NCI-H2227 (cell line): ENCODE measurements at regions not wholly inside any gene's neighbourhood (a gene's known extent, or its start where the extent isn't known, plus 50 kb on each side); places are given as distances from the start of the nearest gene placed in this dataset.

Source experiments
- DNase-seq: peaks from one replicate; lab custom pipeline; 2025; ENCODE audit not compliant: unreplicated experiment; lab: John Stamatoyannopoulos, UW

DNA sequence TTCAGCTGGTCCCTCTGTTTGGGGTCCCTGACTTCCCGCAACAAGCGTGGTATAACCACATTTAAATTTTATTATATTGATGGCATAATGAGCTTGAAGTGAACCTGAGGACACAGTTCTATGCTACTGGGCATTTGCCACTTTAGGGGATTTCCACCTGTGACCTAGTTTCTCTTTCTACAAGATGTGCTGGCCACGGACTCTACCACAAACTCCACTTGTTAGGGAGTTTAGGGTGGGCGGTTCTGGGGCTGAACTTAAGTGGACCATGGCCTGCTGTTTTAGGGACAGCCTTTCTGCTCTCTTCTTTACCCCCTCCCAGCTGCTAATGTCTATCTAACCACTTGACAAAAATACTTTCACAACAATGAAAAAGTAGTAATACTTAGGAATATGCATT lies 1199.1 kb downstream of the SI start:
- no peak for DNase-seq

- no peak for DNase-seq
Measured at GRCh38 chr3:163878396-163878795, 1199.9 kb downstream of the SI start.

DNA sequence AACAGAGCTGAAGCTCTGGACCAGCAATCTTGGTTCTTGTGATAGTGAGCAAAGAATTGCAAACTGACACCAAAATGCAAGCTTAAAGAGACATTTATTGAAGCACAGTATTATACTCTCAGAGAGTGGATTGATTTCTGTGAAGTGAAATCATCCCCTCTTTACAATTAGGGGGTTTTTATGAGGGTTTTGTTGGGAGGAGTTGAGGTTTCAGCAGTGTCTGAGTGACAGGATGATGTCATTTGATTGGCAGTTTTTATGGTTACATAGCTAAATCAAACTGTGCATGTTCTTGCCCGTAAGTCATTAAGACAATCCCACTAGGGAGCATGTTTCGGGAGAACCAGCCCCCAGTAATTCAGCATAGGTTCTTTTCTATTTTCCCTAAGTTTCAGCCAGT lies 1200.5 kb downstream of the SI start:
- no peak for DNase-seq

- no peak for DNase-seq
Measured at GRCh38 chr3:163863146-163863545, 1215.2 kb downstream of the SI start.

- DNase-seq: no peak
Measured at GRCh38 chr3:163852233-163852632, 1226.1 kb downstream of the SI start.

GRCh38 chr3:163838769-163839168 lies 1239.5 kb downstream of the SI start:
- DNase-seq: no peak

DNA sequence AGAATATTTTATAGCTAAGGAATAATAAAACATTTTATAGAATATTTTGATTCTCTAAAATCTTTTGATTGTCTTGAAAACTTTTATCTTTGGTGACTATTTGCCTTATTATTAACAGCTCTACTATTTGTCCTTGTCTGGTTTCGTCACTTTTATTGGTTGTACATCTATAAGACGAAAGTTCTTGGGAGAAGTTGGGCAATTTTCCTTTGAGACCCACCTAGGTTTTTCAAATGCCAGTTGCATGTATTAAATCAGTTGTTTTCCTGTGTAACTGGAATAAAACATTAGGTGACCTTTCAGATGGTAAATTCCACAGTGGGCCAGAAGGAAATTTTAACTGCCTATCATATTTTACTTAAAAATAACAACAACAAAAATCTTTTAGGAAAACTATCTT lies 1245.7 kb downstream of the SI start:
- no peak for DNase-seq

- DNase-seq: no peak
Measured at GRCh38 chr3:163821841-163822240, 1256.5 kb downstream of the SI start.

GRCh38 chr3:163817015-163817414 lies 1261.3 kb downstream of the SI start:
- no peak for DNase-seq

GRCh38 chr3:163813935-163814334 lies 1264.4 kb downstream of the SI start:
- no peak for DNase-seq

GRCh38 chr3:163812006-163812405 lies 1266.3 kb downstream of the SI start:
- no peak for DNase-seq

GRCh38 chr3:163809540-163809993 lies 1268.7 kb downstream of the SI start:
- no peak for DNase-seq

GRCh38 chr3:163786416-163786815 lies 1291.9 kb downstream of the SI start:
- no peak for DNase-seq

DNA sequence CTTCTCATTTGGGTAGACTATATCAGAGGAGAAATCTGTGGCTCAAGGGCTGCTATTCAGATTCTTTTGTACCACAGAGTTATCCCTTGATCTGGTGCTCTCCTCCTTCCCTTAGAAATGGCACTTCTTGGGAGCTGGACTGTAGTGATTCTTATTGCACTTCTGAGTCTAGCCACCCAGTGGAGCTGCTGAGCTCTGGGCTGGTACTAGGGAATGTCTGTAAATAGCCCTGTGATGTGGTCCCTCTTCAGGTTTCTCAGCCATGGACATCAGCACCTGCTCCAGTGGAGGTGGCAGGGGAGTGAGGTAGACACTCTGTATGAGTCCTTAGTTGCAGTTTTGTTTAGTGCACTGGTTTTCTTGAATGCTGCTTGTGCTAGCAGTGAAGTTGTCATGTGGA lies 1292.6 kb downstream of the SI start:
- no peak for DNase-seq

DNA sequence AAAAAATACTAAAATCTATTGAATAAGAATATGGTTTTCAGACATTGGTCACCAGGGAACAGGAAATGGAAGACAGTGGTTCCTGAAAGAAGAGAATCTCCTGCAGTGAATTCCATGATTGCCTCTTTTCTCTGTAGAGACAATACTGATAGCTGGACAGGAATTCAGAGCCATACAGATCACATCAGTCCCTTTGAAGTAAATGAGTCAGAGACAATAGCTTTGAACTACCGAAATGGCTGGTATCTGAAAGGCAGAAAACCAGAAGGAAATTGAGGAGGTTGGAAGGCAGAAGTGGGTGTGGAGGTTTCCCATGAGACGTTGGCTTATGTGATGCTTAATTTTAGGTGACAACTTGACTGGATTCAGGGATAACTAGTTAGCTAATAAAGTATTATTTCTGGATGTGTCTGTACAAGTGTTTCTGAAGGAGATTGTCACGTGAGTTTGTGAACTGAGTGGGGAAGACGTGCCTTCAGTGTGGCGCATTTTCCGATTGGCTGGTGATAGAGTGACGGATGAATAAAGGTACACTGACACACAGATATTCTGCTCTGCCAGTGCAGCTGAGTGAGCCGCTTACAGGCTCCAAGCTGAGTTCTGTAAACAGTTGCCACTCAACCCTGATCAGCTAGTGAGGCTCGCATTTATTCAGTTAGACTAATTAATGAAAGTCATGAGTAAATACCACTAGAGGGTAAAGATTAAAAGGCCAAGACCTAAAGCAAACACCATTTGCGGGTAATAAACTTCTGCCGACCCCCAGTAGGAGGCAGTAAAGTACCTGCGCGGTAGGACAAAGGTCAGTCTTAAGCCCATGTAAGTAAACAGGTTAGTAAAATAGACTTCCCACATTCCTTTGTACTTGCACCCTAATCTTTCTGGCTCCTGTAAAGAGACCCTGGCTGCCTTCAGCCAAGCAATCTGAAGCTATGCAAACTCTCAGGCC lies 1298.6 kb downstream of the SI start:
- DNase-seq: no peak

GRCh38 chr3:163776743-163777142 lies 1301.6 kb downstream of the SI start:
- DNase-seq: no peak

- DNase-seq: no peak
Measured at GRCh38 chr3:163773136-163773535, 1305.2 kb downstream of the SI start.

- no peak for DNase-seq
Measured at GRCh38 chr3:163768048-163768447, 1310.2 kb downstream of the SI start.

DNA sequence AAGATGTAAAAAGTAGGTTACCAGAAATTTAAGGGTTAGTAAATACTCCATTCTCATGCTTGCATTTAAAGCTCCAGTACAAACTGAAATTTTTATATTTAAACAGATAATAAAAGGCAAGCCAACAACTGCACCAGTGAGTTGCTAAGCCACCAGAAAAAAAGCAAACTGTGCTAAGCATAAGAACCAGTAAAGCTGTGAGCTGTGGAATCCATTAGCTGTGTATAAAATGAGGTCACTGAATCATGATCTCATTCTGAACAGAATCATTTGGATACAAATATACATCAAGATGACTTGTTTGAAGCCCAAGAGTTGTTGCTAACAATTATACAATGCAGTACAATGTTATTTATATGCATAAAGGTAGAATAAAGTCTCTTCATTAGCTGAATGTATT lies 1312.2 kb downstream of the SI start:
- no peak for DNase-seq

DNA sequence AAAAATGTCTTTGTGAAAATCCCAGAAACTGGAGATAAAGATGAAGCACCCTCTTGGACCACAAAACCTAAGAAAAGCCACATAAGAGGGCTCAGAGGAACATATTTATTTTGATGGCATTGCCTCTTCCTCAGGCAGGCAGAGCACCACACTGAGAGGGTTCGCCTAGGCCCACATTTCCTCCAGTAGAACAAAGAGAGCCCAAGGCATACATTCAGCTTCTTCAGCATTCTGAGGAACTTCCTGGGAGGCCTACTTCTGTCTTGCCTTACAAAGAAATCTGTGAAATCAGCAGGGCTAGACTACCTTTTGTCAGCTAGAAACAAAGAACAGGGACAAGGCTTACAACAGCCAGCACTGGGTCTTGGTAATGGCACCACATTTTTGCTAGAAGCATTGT lies 1325.3 kb downstream of the SI start:
- DNase-seq: no peak

DNA sequence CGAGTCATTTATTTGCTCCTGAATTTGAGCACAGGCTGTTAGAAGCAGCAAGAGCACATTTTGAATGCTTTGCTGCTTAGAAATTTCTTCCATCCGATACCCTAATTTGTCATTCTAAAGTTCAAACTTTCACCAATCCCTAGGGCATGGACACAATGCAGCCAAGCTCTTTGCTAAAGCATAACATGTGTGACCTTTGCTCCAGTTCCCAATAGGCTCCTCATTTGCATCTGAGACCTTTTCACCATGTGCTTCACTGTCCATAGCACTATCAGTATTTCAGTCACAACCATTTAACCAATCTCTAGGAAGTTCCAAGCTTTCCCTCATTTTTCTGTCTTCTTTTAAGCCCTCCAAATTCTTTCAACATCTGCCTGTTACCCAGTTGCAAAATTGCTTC lies 1333.1 kb downstream of the SI start:
- no peak for DNase-seq

DNA sequence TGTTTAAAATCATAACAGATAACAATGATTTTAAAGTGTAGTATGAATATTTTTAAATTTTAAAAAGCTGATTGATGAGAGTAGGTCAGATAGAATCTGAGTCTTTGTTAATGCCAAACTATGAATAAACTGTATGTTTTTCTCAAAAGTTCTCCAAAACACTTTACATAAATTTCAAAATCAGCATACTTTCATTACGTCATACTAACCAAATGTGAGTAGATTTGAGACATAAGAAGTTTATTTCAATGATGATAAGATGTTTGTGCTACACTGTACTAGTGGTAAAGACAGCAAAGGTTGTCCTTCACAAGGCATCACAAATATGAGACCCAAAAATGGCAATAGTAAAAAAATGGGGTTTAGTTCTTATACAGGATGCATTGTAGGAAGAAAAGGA lies 1342.9 kb downstream of the SI start:
- no peak for DNase-seq

DNA sequence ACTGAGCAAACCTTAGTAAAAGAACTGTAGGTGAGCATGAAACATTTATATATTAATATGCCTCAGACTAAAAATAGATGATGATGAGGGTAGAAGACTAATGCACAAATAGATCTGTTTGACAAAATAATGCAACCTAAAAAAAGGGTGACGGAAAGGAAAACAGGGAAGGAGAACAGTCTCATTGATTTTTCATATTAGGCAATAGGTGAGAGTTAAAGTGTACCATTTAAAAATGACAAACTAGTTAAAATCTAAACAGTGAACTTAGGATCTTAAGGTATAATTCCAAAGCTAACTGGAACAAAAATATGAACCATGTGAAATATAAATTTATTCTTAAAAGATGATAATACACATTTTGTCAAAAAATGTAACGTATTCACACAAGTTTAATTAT lies 1347.6 kb downstream of the SI start:
- no peak for DNase-seq
